ENCODE measurements at regions not wholly inside any gene's neighbourhood (a gene's known extent, or its start where the extent isn't known, plus 50 kb on each side); places are given as distances from the start of the nearest gene placed in this dataset.
A peak's percentile ranks its signal among the peaks of the same experiment; 100 is the strongest.

DNA sequence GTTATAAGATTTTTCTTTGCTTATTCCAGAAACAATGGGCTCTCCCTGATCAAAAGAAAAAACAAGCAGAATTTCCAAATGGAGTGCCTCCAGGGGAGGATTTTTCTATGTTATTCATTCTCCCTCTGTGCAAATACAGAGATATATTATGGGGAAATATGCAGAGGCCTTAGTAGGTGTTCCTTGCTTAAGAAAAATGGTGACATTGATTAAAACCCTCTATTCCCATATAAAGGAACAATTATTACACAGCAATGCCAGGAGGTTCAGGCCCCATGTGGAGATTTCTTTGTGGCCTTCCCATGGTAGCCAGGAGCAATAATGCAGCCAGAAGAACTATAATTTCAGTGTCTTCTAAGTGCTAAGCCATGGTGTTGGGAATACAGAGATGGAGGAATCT is 255.9 kb upstream of the CXCR4 start:
- Mint-ChIP-seq H3K9me3 (peaks cover 0 to 4% (median 0%) of the 10 kb centered on the region in 3 donors), H3K27me3 (no peaks in the 10 kb centered on the region), H3K4me1 (peaks cover 36 to 54% (median 47%) of the 10 kb centered on the region in 3 donors), H3K36me3 (peaks cover 3% of the 10 kb centered on the region), H3K4me3 (no peak overlapping the region), H3K27ac (no peak overlapping the region)
- CTCF ChIA-PET: no interaction called here
- Histone ChIP-seq H3K27ac (ENCODE audit: low read length) (no peak overlapping the region), H3K27me3 (replicated peaks in 1 of 2; ENCODE audit: control insufficient read depth in 2 of 2, extremely low read depth in 1 of 2, insufficient read depth in 2 of 2, low read length in 1 of 2) (no peaks in the 10 kb centered on the region), H3K4me3 (ENCODE audit: control insufficient read depth in 1 of 2, extremely low read depth in 1 of 2, low read length in 1 of 2) (no peak overlapping the region), H3K4me1 (ENCODE audit: control insufficient read depth in 1 of 2, extremely low read depth in 1 of 2, insufficient read depth in 2 of 2, low read length in 2 of 2) (peaks cover 0 to 14% of the 10 kb centered on the region in 2 experiments), H3K36me3 (ENCODE audit: control insufficient read depth in 2 of 2, extremely low read depth in 1 of 2, insufficient read depth in 1 of 2, low read length in 1 of 2) (no peaks in the 10 kb centered on the region), H3K9me3 (no peaks in the 10 kb centered on the region)
- POLR2A ChIA-PET: no interaction called here
- DNase-seq (no peak), ATAC-seq (replicated peaks in 1 of 4) (no peak)

- WGBS (ENCODE audit: insufficient coverage): no CpG with 5 or more reads among the region's 1 CpG
- H3K9me3 ChIP-seq: no peaks in the 10 kb centered on the region
- Mint-ChIP-seq H3K27ac (no peak overlapping the region), H3K4me3 (no peak overlapping the region), H3K36me3 (peaks cover 3% of the 10 kb centered on the region), H3K4me1 (peaks cover 35 to 46% (median 39%) of the 10 kb centered on the region in 3 donors), H3K9me3 (peaks cover 0 to 4% (median 0%) of the 10 kb centered on the region in 3 donors), H3K27me3 (no peaks in the 10 kb centered on the region)
- CTCF ChIA-PET: interaction anchor here in 1 of 2 donors (0.7 to 1.5 kb wide), 2 partner anchors 9 to 331 kb away, joined by 3 to 4 read pairs; no protein-coding TSS in a partner anchor
- H3K4me3 ChIP-seq (ENCODE audit: control insufficient read depth in 1 of 2, extremely low read depth in 1 of 2, low read length in 1 of 2): no peak overlapping the region
- POLR2A ChIA-PET: no interaction called here
- no peak overlapping the region for H3K27ac ChIP-seq (ENCODE audit: low read length)
- no peak for ATAC-seq (replicated peaks in 1 of 4)
- peaks cover 0 to 14% of the 10 kb centered on the region in 2 experiments for H3K4me1 ChIP-seq (ENCODE audit: control insufficient read depth in 1 of 2, extremely low read depth in 1 of 2, insufficient read depth in 2 of 2, low read length in 2 of 2)
- DNase-seq: no peak
- H3K27me3 ChIP-seq (replicated peaks in 1 of 2; ENCODE audit: control insufficient read depth in 2 of 2, extremely low read depth in 1 of 2, insufficient read depth in 2 of 2, low read length in 1 of 2): no peaks in the 10 kb centered on the region
- no peaks in the 10 kb centered on the region for H3K36me3 ChIP-seq (ENCODE audit: control insufficient read depth in 2 of 2, extremely low read depth in 1 of 2, insufficient read depth in 1 of 2, low read length in 1 of 2)
Measured at GRCh38 chr2:136373029-136373428, 255.1 kb upstream of the CXCR4 start.

DNA sequence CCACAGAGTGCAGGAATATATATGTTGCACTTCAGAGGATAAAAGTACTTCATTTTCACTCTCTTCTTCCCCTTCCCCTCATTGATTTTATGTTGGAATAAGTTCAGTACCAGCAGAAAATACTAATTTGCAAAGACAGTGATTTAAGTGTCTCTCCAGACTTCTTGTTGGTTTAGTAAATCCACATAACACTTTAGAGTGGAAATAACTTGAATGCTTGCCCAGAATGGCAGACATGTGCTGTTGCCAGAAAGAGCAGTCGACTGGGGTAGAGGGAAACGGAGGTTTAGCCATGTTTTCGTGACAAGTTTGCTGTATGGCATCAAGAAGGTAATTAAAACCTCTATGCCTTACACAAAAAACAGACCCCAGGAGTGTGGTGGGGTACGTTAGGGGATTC is 246.0 kb upstream of the CXCR4 start:
- POLR2A ChIA-PET: no interaction called here
- CTCF ChIA-PET: no interaction called here
- no CpG with 5 or more reads among the region's 4 CpGs for WGBS (ENCODE audit: insufficient coverage)

GRCh38 chr2:136363470-136363869 is 245.5 kb upstream of the CXCR4 start:
- no peak overlapping the region for H3K4me3 ChIP-seq (ENCODE audit: control insufficient read depth in 1 of 2, extremely low read depth in 1 of 2, low read length in 1 of 2)
- CTCF ChIA-PET: interaction anchor here (0.6 to 0.9 kb wide), 2 partner anchors 21 to 415 kb away, joined by 3 read pairs; no protein-coding TSS in a partner anchor
- no peaks in the 10 kb centered on the region for H3K36me3 ChIP-seq (ENCODE audit: control insufficient read depth in 2 of 2, extremely low read depth in 1 of 2, insufficient read depth in 1 of 2, low read length in 1 of 2)
- H3K27me3 Mint-ChIP-seq: no peaks in the 10 kb centered on the region
- no peak for DNase-seq
- ATAC-seq (replicated peaks in 1 of 4): no peak
- H3K9me3 Mint-ChIP-seq: peaks cover 0 to 7% (median 5%) of the 10 kb centered on the region in 3 donors
- POLR2A ChIA-PET: no interaction called here
- WGBS (ENCODE audit: insufficient coverage): no CpG with 5 or more reads among the region's 6 CpGs
- H3K4me3 Mint-ChIP-seq: no peak overlapping the region
- no peaks in the 10 kb centered on the region for H3K4me1 ChIP-seq (ENCODE audit: control insufficient read depth in 1 of 2, extremely low read depth in 1 of 2, insufficient read depth in 2 of 2, low read length in 2 of 2)
- H3K9me3 ChIP-seq: no peaks in the 10 kb centered on the region
- H3K36me3 Mint-ChIP-seq: peaks cover 5% of the 10 kb centered on the region
- H3K27ac ChIP-seq (ENCODE audit: low read length): no peak overlapping the region
- H3K27ac Mint-ChIP-seq: no peak overlapping the region
- no peaks in the 10 kb centered on the region for H3K27me3 ChIP-seq (replicated peaks in 1 of 2; ENCODE audit: control insufficient read depth in 2 of 2, extremely low read depth in 1 of 2, insufficient read depth in 2 of 2, low read length in 1 of 2)
- H3K4me1 Mint-ChIP-seq: peaks cover 15 to 34% (median 24%) of the 10 kb centered on the region in 3 donors

More for the DNA sequence above, 246.0 kb upstream of the CXCR4 start:
- Mint-ChIP-seq H3K27ac (no peak overlapping the region), H3K9me3 (peaks cover 0 to 7% (median 5%) of the 10 kb centered on the region in 3 donors), H3K4me1 (peaks cover 11 to 30% (median 24%) of the 10 kb centered on the region in 3 donors), H3K27me3 (no peaks in the 10 kb centered on the region), H3K4me3 (no peak overlapping the region), H3K36me3 (peaks cover 5% of the 10 kb centered on the region)
- Histone ChIP-seq H3K36me3 (ENCODE audit: control insufficient read depth in 2 of 2, extremely low read depth in 1 of 2, insufficient read depth in 1 of 2, low read length in 1 of 2) (no peaks in the 10 kb centered on the region), H3K4me1 (ENCODE audit: control insufficient read depth in 1 of 2, extremely low read depth in 1 of 2, insufficient read depth in 2 of 2, low read length in 2 of 2) (no peaks in the 10 kb centered on the region), H3K27ac (ENCODE audit: low read length) (no peak overlapping the region), H3K4me3 (ENCODE audit: control insufficient read depth in 1 of 2, extremely low read depth in 1 of 2, low read length in 1 of 2) (no peak overlapping the region), H3K9me3 (no peaks in the 10 kb centered on the region), H3K27me3 (replicated peaks in 1 of 2; ENCODE audit: control insufficient read depth in 2 of 2, extremely low read depth in 1 of 2, insufficient read depth in 2 of 2, low read length in 1 of 2) (no peaks in the 10 kb centered on the region)
- no peak for ATAC-seq (replicated peaks in 1 of 4)
- no peak for DNase-seq

DNA sequence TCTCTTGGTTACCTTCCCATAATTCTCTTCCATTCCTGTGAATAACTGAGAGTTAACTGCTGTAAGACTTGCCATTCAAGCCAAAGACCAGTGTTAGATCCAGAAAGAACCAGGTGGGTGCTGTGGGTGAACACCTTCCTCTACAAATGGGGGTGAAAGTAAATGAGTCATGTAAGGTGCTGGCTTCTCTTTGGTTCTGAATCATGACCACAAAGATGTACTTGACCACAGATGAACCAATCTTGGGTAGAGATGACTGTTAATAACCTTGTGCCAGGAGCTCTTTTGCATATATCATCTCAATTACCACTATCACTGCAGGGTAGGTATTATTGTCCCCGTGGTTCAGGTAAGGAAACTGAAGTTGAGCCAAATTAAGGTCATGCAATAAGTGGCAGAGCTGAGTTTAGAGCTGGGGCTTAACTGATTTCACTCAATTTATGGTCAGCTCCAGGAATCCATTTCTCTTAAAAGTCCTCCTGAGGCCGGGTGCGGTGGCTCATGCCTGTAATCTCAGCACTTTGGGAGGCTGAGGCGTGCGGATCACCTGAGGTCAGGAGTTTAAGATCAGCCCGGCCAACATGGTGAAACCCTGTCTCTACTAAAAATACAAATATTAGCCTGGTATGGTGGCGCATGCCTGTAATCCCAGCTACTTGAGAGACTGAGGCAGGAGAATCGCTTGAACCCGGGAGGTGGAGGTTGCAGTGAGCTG is 244.9 kb upstream of the CXCR4 start:
- H3K9me3 Mint-ChIP-seq: peaks cover 0 to 6% (median 4%) of the 10 kb centered on the region in 3 donors
- Histone ChIP-seq H3K4me1 (ENCODE audit: control insufficient read depth in 1 of 2, extremely low read depth in 1 of 2, insufficient read depth in 2 of 2, low read length in 2 of 2) (no peaks in the 10 kb centered on the region), H3K27ac (ENCODE audit: low read length) (no peak overlapping the region), H3K9me3 (no peaks in the 10 kb centered on the region), H3K4me3 (ENCODE audit: control insufficient read depth in 1 of 2, extremely low read depth in 1 of 2, low read length in 1 of 2) (no peak overlapping the region), H3K27me3 (replicated peaks in 1 of 2; ENCODE audit: control insufficient read depth in 2 of 2, extremely low read depth in 1 of 2, insufficient read depth in 2 of 2, low read length in 1 of 2) (no peaks in the 10 kb centered on the region), H3K36me3 (ENCODE audit: control insufficient read depth in 2 of 2, extremely low read depth in 1 of 2, insufficient read depth in 1 of 2, low read length in 1 of 2) (no peaks in the 10 kb centered on the region)
- peak; percentile 32 to 88 (median 68) for ATAC-seq (replicated peaks in 1 of 4)
- WGBS (ENCODE audit: insufficient coverage): 79% methylated on average over 2 of the region's 9 CpGs
- H3K27ac Mint-ChIP-seq: peak overlapping the region in 1 of 2 donors; percentile 5
- peaks cover 5% of the 10 kb centered on the region for H3K36me3 Mint-ChIP-seq
- no peaks in the 10 kb centered on the region for H3K27me3 Mint-ChIP-seq
- H3K4me1 Mint-ChIP-seq: peaks cover 15 to 35% (median 24%) of the 10 kb centered on the region in 3 donors
- ChIA-PET CTCF (interaction anchor here (0.6 to 0.9 kb wide), 2 partner anchors 22 to 414 kb away, joined by 3 read pairs; no protein-coding TSS in a partner anchor), POLR2A (interaction anchor here in 1 of 2 donors (0.6 kb wide), 1 partner anchor 35 kb away, joined by 3 read pairs; no protein-coding TSS in a partner anchor)
- peak in 1 of 35 experiments; percentile 29 for DNase-seq
- H3K4me3 Mint-ChIP-seq: no peak overlapping the region

GRCh38 chr2:136361521-136361920 is 243.6 kb upstream of the CXCR4 start:
- H3K36me3 Mint-ChIP-seq: no peaks in the 10 kb centered on the region
- no peak overlapping the region for H3K27ac Mint-ChIP-seq
- Histone ChIP-seq H3K9me3 (no peaks in the 10 kb centered on the region), H3K4me3 (ENCODE audit: control insufficient read depth in 1 of 2, extremely low read depth in 1 of 2, low read length in 1 of 2) (no peak overlapping the region), H3K27me3 (replicated peaks in 1 of 2; ENCODE audit: control insufficient read depth in 2 of 2, extremely low read depth in 1 of 2, insufficient read depth in 2 of 2, low read length in 1 of 2) (no peaks in the 10 kb centered on the region), H3K27ac (ENCODE audit: low read length) (no peak overlapping the region), H3K4me1 (ENCODE audit: control insufficient read depth in 1 of 2, extremely low read depth in 1 of 2, insufficient read depth in 2 of 2, low read length in 2 of 2) (no peaks in the 10 kb centered on the region), H3K36me3 (ENCODE audit: control insufficient read depth in 2 of 2, extremely low read depth in 1 of 2, insufficient read depth in 1 of 2, low read length in 1 of 2) (no peaks in the 10 kb centered on the region)
- no peak for DNase-seq
- CTCF ChIA-PET: no interaction called here
- POLR2A ChIA-PET: no interaction called here
- H3K9me3 Mint-ChIP-seq: no peaks in the 10 kb centered on the region
- peaks cover 15 to 35% (median 24%) of the 10 kb centered on the region in 3 donors for H3K4me1 Mint-ChIP-seq
- no peaks in the 10 kb centered on the region for H3K27me3 Mint-ChIP-seq
- H3K4me3 Mint-ChIP-seq: no peak overlapping the region
- 75% methylated on average over 3 of the region's 3 CpGs for WGBS (ENCODE audit: insufficient coverage)
- no peak for ATAC-seq (replicated peaks in 1 of 4)

Data from T-cell (primary cell).